Myocyte (in vitro differentiated cells): ENCODE measurements at regions not wholly inside any gene's neighbourhood (a gene's known extent, or its start where the extent isn't known, plus 50 kb on each side); places are given as distances from the start of the nearest gene placed in this dataset.
A peak's percentile ranks its signal among the peaks of the same experiment; 100 is the strongest.
"Not testable (repeated sequence)": the region's sequence is repeated elsewhere in the genome, so short reads cannot be mapped to it uniquely, and the experiment has no call there.

ENCODE experiments used
- DNase-seq: peaks from one replicate; pipeline ENCODE4 v3.0.0-alpha.2; 2012; ENCODE audit warnings: low read depth

- DNase-seq = not testable (repeated sequence)
Measured at GRCh38 chr6:80573320-80573719, 466.8 kb downstream of the BCKDHB start.

- no peak for DNase-seq
Measured at GRCh38 chr6:80566361-80566760, 459.9 kb downstream of the BCKDHB start.

GRCh38 chr6:80553071-80553740 is 446.7 kb downstream of the BCKDHB start:
- DNase-seq = no peak

GRCh38 chr6:80550748-80551147 is 444.3 kb downstream of the BCKDHB start:
- DNase-seq = no peak

GRCh38 chr6:80550281-80550680 is 443.8 kb downstream of the BCKDHB start:
- DNase-seq = no peak

GRCh38 chr6:80548532-80548931 is 442.1 kb downstream of the BCKDHB start:
- no peak for DNase-seq

GRCh38 chr6:80547827-80548226 is 441.4 kb downstream of the BCKDHB start:
- DNase-seq = peak; percentile 79

- no peak for DNase-seq
Measured at GRCh38 chr6:80544976-80545722, 438.7 kb downstream of the BCKDHB start.

- peak; percentile 35 for DNase-seq
Measured at GRCh38 chr6:80544555-80544954, 438.1 kb downstream of the BCKDHB start.

GRCh38 chr6:80543598-80544222 is 437.2 kb downstream of the BCKDHB start:
- peak; percentile 93 for DNase-seq

- DNase-seq = no peak
Measured at GRCh38 chr6:80543151-80543550, 436.7 kb downstream of the BCKDHB start.

GRCh38 chr6:80541886-80542285 is 435.4 kb downstream of the BCKDHB start:
- DNase-seq = peak; percentile 48

GRCh38 chr6:80541181-80541580 is 434.7 kb downstream of the BCKDHB start:
- peak; percentile 41 for DNase-seq

GRCh38 chr6:80540700-80541099 is 434.2 kb downstream of the BCKDHB start:
- no peak for DNase-seq

- DNase-seq = no peak
Measured at GRCh38 chr6:80537118-80537972, 430.9 kb downstream of the BCKDHB start.

- no peak for DNase-seq
Measured at GRCh38 chr6:80535914-80536565, 429.6 kb downstream of the BCKDHB start.

GRCh38 chr6:80531681-80532619 is 425.5 kb downstream of the BCKDHB start:
- DNase-seq = peak; percentile 47

- DNase-seq = no peak
Measured at GRCh38 chr6:80530103-80530502, 423.6 kb downstream of the BCKDHB start.

- no peak for DNase-seq
Measured at GRCh38 chr6:80528115-80528514, 421.6 kb downstream of the BCKDHB start.

GRCh38 chr6:80527552-80528052 is 421.1 kb downstream of the BCKDHB start:
- DNase-seq = no peak
